ENCODE measurements at regions not wholly inside any gene's neighbourhood (a gene's known extent, or its start where the extent isn't known, plus 50 kb on each side); places are given as distances from the start of the nearest gene placed in this dataset.
A peak's percentile ranks its signal among the peaks of the same experiment; 100 is the strongest.
"Not testable (repeated sequence)": the region's sequence is repeated elsewhere in the genome, so short reads cannot be mapped to it uniquely, and the experiment has no call there.

GRCh38 chr10:29702273-29703164 lies 67.7 kb upstream of the SVIL start:
- FAIRE-seq: no peak
- no peak for DNase-seq (ENCODE audit: insufficient read length, low spot score)

DNA sequence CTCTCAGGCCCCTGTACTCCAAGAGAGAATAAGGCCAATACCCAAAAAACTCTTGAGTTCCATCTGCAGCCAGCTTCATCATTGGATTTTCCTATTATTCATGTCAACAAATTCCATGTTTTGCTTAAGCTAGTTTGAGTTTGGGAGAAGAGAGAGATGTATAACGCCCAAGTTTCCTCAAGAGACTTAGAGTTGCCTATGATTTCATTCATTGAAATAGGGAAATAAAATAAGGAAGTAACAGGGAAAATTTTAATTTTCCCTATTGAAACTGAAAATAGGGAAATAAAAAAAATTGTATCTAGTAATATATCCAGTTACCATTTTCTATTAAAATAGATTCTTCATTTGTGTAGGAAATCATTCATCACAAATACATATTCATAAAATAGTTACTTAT lies 66.5 kb upstream of the SVIL start:
- FAIRE-seq (no peak), DNase-seq (ENCODE audit: insufficient read length, low spot score) (no peak)

DNA sequence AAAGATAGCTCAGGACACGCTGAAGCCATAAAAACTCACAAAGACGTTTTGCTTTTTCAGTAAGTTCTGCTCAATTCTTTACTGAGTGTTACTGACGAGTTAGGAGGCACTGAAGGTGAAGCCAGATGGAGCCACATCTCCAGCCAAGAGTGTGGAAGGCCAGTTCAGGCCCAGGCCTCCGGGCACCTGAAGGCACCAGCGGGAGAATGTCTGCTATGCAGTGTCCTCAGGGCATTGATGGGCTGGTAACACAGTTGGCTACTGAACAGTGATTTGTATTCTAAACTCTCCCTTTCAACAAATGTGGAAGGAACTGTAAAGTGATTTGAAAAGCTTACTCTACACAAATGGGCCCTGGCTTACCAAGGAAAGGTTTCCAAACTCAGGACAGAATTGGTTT lies 64.8 kb upstream of the SVIL start:
- no peak for FAIRE-seq
- peak; percentile 22 for DNase-seq (ENCODE audit: insufficient read length, low spot score)

DNA sequence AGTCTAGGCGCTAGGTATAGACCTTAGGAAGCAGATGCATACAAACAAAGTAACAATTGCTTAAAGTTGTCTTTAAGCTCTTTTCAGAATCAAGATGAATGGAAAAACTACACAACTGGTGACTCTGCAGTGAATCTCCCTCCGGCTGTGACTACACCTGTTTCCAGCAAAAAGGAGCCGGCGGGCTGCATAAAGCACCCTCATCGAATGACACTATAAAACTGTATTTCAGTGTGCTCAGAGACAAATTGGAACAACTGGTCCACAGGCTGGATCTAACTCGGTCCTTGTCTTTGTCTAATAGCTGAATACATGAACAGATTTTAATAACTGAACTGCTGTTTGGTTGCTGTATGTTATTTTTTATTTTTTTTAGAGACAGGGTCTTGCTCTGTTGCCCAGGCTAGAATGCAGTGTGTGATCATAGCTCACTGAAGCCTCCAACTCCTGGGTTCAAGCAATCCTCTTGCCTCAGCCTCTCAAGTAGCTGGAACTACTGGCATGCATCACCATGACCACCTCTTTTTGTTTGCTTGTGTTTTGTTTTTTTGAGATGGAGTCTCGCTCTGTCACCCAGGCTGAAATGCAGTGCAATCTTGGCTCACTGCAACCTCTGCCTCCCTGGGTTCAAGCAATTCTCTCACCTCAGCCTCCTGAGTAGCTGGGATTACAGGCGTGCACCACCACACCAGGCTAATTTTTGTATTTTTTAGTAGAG lies 64.2 kb upstream of the SVIL start:
- FAIRE-seq (no peak), DNase-seq (ENCODE audit: insufficient read length, low spot score) (no peak)

DNA sequence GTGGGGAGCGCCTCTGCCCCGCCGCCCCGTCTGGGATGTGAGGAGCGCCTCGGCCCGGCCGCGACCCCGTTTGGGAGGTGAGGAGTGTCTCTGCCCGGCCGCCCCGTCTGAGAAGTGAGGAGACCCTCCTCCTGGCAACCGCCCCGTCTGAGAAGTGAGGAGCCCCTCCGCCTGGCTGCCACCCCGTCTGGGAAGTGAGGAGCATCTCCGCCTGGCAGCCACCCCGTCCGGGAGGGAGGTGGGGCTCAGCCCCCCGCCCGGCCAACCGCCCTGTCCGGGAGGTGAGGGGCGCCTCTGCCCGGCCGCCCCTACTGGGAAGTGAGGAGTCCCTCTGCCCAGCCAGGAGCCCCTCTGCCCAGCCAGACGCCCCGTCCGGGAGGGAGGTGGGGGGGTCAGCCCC lies 61.8 kb upstream of the SVIL start:
- FAIRE-seq; DNase-seq (ENCODE audit: insufficient read length, low spot score): not testable (repeated sequence)

DNA sequence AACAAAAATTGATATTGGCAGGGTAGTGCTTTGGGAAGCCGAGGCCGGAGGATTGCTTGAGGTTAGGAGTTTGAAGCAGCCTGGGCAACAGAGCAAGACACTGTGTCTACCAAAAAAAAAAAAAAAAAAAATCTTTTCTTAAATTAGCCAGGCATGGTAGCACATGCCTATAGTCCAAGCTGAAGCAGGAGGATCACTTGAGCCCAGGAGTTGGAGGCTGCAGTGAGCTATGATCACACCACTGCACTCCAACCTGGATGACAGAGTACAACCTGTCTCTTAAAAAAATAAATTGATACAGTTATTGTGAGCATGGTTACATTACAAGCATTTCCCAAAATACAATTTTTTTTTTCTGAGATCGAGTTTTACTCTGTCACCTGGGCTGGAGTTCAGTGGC lies 59.4 kb upstream of the SVIL start:
- no peak for DNase-seq (ENCODE audit: insufficient read length, low spot score)
- FAIRE-seq: no peak

DNA sequence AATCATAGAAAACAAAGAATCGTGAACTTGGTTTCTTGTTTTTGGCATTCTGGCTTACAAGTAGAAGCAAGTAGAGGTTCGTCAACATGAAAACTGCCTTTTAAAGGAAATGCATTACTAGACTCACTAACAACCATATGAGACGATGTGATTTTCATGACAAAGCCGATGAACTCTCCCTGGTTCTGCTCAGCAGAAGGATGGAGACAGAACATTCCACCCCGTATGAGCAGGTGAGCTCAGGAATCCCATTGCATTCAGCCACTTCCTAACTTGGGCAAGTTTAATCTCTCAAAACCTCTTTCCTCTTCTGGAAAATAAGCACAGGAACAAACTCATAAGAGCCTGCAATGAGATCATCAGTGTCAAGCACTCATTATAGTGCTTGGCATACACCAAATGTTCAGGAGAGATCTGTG lies 57.4 kb upstream of the SVIL start:
- FAIRE-seq (peak; percentile 46), DNase-seq (ENCODE audit: insufficient read length, low spot score) (no peak)

DNA sequence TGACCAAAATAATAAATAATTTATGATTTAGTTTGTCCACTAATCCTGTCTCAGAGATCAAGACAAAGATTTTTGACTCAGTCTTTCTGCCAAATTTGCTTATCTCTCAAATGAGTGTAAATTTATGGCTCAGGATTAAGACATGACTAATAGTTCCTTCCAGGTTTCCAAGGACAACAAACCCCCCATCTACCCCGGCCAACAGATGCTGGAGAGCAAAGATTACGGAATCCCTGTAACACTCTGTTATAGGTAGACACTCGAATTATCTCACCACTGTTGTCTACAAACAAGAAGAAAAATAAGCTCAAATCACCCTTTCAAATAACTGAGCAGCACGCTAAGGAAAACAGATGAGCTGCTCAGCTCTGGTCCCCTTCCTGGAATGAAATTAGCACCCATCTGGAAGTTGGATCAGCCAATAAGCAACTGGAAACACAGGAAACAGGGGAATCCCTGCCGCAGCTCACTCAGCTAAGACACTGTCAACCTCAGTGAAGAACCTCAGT lies 56.8 kb upstream of the SVIL start:
- peak; percentile 28 for FAIRE-seq
- DNase-seq (ENCODE audit: insufficient read length, low spot score): peak; percentile 76

DNA sequence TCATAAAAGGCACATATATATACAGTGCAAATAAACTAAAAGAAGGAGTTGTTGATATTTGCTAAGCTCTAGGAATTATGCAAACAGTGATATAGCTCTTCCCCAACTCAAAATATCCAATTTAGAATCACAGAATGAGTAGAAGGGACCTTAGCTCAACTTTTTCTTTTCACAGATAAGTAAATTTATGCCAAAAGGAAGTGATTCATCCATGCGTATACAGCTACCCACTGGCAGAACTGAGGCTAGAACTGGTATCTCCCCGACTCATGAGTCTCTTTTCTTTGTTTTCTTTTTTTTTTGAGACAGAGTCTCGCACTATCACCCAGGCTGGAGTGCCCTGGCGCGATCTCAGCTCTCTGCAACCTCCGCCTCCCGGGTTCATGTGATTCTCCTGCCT lies 54.2 kb upstream of the SVIL start:
- FAIRE-seq (no peak), DNase-seq (ENCODE audit: insufficient read length, low spot score) (peak; percentile 47)

DNA sequence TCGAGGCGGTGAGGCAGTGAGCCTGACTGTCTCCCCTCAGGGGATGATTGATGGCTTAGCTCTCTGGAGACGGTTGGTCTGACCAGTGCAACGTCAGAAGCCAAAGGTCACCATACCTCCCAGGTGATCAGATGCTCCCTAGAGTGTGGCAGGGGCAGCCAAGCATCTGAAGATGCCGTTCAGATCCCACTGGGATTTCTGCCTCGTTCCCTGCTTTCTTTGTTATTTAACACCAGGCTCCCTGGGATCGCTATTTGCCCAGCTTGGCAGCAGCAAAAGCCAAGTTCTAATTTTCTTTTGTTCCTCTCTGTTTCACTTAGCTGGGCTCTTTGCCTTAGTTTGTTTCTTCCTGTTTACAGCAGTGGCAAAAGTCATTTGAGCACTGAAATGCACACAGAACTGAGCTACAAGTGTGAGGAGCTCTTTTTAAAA lies 53.5 kb upstream of the SVIL start:
- FAIRE-seq (peak; percentile 63), DNase-seq (ENCODE audit: insufficient read length, low spot score) (no peak)

- DNase-seq (ENCODE audit: insufficient read length, low spot score): no peak
- no peak for FAIRE-seq
Observed at GRCh38 chr10:29687421-29688164, 52.8 kb upstream of the SVIL start.

GRCh38 chr10:29685506-29685905 lies 50.7 kb upstream of the SVIL start:
- DNase-seq (ENCODE audit: insufficient read length, low spot score) (no peak), FAIRE-seq (no peak)

All from HTR-8/SVneo (cell line).